IPS-NIHi7 (cell line): ENCODE measurements at regions not wholly inside any gene's neighbourhood (a gene's known extent, or its start where the extent isn't known, plus 50 kb on each side); places are given as distances from the start of the nearest gene placed in this dataset.
"Not testable (repeated sequence)": the region's sequence is repeated elsewhere in the genome, so short reads cannot be mapped to it uniquely, and the experiment has no call there.

ENCODE experiments used
- DNase-seq: peaks from one replicate; pipeline ENCODE4 v3.0.0; 2012; ENCODE audit warnings: mixed read lengths; ENCODE audit errors: extremely low spot score

- DNase-seq = not testable (repeated sequence)
Observed at GRCh38 chr4:142897518-142897917, 51.4 kb upstream of the INPP4B start.

DNA sequence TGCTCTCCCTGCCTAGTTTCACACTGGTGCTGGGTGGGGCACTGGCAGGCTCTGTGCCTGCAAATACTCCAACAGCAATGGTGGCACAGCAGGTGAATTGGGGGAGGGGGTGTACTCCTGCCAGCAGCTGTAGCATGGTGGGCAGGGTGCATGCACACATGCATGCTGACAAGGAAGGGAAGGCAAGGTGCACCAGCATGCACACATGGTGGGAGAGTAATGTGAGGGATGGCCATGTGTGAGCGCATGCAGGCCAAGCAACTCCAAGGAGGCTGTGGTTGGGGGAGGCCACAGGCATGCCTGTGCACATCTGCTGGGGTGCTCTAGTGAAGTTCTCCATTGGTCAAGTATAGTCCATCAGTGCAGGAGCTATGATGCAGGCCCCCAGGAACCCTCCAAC, 54.5 kb upstream of the INPP4B start:
- DNase-seq = no peak

DNA sequence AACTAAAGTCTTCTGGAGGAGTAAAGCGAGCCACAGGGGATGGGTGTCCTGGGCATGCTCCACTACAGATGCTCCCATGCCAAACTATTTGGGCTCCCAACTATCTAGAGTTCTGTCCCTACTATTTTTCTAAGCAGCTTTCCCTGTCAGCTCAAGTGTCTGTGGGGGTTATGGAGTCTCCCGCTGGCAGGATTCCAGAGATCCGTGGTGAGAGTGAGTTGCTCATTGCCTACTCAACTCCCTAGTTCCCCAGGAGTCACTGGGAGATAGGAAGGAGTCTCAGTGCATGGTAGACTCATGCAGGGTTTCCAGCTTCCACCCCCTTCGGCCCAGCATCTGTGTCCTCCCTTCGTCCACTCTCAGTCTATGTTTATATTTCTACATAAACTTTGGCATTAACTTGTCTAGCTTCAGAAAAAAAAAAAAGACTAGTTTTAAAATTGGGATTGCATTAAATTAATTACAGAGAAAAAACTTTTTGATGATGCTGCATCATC, 55.1 kb upstream of the INPP4B start:
- no peak for DNase-seq

- not testable (repeated sequence) for DNase-seq
Observed at GRCh38 chr4:142903617-142904016, 57.5 kb upstream of the INPP4B start.

GRCh38 chr4:142909908-142910307, 63.8 kb upstream of the INPP4B start:
- no peak for DNase-seq

DNA sequence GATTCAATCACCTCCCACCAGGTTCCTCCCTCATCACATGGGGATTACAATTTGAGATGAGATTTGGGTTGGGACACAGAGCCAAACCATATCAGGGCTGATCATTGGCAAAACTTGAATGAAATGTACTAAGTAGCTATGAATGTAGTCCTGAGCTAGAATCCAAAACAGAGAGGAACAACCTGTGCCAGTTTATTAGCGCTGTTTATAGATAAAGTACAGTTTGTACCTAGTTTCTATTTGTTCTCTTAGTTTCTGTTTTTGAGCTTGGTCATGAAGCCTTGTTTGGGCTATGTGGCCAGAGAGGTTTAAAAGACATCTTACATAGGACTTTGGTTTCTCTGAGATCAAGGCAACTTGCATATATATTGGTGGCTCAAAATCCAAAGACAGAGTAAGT, 66.9 kb upstream of the INPP4B start:
- DNase-seq = no peak

DNA sequence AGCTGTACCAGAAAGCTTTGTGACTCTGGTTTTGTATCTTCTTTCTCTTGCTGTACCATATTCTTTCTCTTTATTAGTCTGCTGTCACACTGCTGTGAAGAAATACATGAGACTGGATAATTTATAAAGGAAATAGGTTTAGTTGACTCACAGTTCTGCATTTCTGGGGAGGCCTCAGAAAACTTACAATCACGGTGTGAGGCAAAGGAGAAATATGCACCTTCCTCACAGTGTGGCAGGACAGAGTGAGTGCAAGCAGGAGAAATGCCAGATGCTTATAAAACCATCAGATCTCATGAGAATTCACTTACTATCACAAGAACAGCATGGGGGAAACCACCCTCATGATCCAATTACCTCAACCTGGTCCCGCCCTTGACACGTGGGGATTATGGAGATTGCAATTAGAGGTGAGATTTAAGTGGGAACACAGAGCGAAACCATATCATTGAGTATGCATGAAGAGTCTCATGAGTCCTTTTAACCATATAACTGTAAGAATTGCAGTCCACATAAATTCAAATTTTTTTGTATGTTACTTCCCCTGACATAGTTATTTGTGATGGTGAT, 67.4 kb upstream of the INPP4B start:
- DNase-seq = no peak

GRCh38 chr4:142917678-142918077, 71.6 kb upstream of the INPP4B start:
- DNase-seq = no peak

DNA sequence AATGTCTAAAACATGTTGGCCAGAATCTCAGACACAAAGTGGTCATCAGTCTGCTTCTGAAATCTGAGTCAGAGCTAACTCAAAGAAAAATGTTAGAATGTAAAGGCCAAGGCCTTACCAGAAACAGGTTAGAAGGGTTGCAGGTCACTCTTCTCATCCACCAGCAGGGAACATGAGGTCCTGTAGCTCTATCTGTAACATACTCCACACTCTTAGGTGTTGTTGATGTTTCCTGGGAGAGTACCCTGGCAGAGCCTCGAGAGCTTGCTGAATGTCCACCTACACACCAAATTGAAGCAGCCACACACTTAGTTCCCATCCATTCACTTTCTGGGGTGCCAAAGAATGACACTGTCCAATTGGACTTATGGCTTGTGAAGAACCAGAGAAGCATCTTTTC, 76.6 kb upstream of the INPP4B start:
- no peak for DNase-seq

- no peak for DNase-seq
Observed at GRCh38 chr4:142923619-142924018, 77.5 kb upstream of the INPP4B start.

DNA sequence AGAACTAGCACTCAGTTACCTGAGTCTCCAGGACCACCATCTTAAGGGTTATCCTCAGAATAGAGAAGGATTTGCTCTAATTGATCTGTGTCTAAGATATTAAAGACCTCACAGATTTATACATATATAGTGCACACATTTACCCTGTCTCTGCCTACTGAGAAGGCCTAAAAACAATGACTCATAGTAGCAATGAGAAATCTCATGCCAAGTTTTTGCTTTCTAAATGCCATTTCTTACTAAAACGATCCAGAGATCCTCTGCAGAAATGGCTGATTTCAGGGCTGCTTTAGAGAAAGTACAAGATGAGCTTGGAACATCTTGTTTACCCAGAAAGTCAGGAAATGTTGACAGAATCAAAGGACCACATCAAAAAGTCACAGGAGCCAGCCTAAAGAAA, 79.1 kb upstream of the INPP4B start:
- no peak for DNase-seq

DNA sequence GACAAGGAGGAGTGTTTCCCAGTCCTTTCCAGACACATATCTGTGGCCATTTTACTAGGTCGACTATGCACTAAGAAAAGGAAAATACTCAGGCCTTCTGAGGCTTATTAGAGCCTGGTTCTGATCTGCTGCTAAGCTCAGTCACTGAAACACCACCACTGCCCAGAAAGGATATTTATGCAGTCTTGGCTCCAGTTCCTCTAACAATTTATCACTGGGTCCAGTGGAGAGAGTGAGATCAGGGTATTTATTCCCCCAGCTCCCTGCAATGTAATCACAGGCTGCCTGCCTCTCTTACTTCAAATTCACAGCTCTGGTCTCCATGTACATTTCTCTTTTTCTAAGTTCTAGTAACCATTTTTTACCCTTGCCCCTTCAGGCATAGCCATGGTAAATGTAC, 81.6 kb upstream of the INPP4B start:
- no peak for DNase-seq

DNA sequence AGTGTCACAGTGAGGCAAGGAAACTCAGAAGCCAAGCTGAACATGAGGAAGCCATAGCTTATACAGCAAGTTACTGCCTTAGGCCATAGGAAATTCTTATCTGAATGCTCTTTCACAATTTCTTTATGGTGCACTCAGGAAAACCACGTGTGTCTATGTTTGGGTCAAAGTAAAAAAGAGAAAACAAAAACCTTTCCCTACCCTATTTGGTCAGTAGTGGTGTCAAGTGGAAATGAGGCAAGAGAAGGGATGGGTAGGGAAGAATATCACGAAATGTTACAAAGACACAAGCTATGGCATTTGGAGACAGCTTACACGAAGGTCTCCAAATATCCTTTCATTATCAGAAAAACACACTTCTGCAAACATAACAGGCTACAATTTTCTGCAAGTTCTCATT, 83.4 kb upstream of the INPP4B start:
- no peak for DNase-seq

DNA sequence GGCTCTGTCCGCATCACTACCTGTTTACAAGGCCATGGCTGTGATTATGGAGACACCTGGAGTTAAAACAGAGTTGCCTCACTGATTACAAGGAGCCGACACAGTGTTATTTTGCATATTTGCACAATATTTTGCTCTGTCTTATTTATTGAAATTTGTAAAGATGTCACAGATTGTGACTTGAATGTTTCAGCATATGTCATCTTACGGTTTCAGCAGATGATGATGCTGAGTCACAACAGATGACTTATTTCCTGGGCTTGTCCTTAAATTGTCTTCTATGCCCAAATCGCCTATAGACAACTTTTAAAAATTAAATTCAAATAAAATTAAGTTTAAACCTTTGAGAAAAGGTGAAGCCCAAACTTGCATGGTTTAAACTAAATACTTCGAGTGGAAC, 87.1 kb upstream of the INPP4B start:
- no peak for DNase-seq

GRCh38 chr4:142940425-142941330, 94.6 kb upstream of the INPP4B start:
- no peak for DNase-seq

GRCh38 chr4:142944565-142944964, 98.5 kb upstream of the INPP4B start:
- DNase-seq = no peak

GRCh38 chr4:142952821-142953580, 106.9 kb upstream of the INPP4B start:
- no peak for DNase-seq

- DNase-seq = no peak
Observed at GRCh38 chr4:142954415-142954814, 108.3 kb upstream of the INPP4B start.

- DNase-seq = no peak
Observed at GRCh38 chr4:142955501-142955900, 109.4 kb upstream of the INPP4B start.

- DNase-seq = no peak
Observed at GRCh38 chr4:142959173-142959572, 113.1 kb upstream of the INPP4B start.

DNA sequence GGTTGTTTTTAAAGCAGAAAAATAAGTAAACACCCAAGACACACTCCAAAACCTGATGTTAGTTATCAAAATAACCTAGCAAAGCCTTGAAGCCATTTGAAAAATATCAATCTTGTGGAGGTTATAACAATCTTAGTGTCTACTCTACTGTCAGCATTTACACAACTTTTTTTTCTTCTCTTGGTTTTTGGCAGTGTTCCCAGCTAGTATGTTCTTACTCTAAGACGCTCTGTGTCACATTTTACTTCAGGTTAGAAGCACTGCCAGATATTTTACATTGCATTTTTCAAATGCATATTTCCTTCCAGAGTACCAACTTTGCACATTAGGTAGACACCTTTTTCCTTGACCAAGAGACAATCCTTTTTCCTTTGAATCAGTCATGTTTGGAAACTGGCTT, 114.0 kb upstream of the INPP4B start:
- DNase-seq = no peak

- DNase-seq = no peak
Observed at GRCh38 chr4:142960867-142961644, 115.0 kb upstream of the INPP4B start.
